NCI-H526 treated with DMSO at 0.1 percent for 48 hours (cell line): ENCODE measurements at regions not wholly inside any gene's neighbourhood (a gene's known extent, or its start where the extent isn't known, plus 50 kb on each side); places are given as distances from the start of the nearest gene placed in this dataset.
"Not testable (repeated sequence)": the region's sequence is repeated elsewhere in the genome, so short reads cannot be mapped to it uniquely, and the experiment has no call there.

Experiments
- DNase-seq: peaks from one replicate; lab custom pipeline; 2025; lab: John Stamatoyannopoulos, UW

DNA sequence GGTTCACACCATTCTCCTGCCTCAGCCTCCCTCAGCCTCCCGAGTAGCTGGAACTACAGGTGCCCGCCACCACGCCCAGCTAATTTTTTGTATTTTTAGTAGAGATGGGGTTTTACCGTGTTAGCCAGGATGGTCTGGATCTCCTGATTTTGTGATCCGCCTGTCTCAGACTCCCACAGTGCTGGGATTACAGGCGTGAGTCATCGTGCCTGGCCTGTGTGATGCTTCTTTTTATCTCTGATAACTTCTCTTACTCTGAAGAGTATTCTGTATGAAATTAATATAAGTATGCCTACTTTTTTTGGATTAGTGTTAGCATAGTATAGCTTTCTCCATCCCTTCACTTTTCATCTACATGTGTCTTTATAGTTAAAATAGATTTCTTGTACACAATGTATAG is 180.8 kb upstream of the GALNT15 start:
- not testable (repeated sequence) for DNase-seq

GRCh38 chr3:15996496-15996895 is 178.0 kb upstream of the GALNT15 start:
- not testable (repeated sequence) for DNase-seq

DNA sequence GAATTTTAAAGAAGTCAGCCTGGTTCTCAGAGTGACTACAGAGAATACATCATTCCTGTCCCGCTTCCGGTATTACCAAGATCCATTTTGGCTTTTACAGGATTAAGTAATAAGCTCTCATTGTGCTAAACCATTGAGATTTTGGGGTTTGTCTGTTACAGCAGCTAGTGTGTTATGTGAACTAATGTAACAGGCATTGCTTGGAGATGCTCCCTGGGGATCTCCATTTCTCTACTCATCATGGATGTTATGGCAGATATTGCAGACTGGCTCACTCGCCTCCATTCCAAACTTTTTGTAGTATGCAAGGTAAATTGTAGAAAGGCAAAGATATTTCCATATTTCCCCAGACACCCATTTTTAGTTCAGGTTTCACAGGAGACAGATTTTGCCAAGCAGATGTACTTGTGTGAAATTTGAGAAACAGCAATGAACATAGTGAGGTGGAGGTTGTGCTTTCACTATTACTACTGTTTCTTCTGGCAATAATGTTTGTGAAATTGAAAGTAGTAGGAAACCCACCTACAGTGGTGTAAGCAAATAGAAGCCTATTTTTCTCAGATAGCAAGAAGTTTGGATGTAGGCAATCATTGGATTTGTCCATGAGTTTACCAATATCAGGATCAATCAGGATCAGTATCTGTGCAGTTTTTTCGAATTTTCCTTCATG is 177.1 kb upstream of the GALNT15 start:
- DNase-seq, result no peak

GRCh38 chr3:15998911-15999310 is 175.6 kb upstream of the GALNT15 start:
- DNase-seq, result no peak

DNA sequence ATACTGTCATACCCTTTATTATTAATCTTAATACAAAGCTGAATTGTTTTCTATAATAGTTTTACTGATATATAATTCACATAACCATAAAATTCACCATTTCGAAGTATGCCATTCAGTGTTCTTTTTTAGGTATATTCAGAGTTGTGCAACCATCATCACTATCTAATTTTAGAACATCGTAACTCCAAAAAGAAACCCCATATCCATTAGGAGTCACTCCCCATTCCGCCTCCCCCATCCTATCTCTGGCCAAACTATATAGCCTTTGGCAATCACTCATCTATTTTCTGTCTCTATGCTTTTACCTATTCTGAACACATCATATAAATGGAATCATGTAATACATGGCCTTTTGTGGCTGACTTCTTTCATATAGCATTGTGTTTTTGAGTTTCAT is 169.7 kb upstream of the GALNT15 start:
- no peak for DNase-seq

- no peak for DNase-seq
These were observed 163.1 kb upstream of the GALNT15 start for GRCh38 chr3:16011376-16011775.

- no peak for DNase-seq
These were observed 162.4 kb upstream of the GALNT15 start for GRCh38 chr3:16012086-16012485.

DNA sequence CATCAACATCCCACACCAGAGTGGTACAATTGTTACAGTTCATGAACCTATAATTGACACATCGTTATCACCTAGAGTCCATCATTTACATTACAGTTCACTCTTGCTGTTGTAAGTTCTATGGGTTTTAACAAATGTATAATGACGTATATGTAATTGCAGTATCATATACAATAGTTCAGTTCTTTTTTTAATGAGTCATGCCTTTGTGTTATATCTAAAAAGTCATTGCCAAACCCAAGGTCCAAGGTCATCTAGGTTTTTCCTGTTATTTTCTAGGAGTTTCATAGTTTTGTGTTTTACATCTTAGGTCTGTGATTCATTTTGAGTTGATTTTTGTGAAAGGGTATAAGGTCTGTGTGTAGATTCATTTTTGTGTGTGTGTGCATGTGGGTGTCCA is 160.9 kb upstream of the GALNT15 start:
- no peak for DNase-seq

GRCh38 chr3:16021801-16022200 is 152.7 kb upstream of the GALNT15 start:
- DNase-seq, result not testable (repeated sequence)

GRCh38 chr3:16023881-16024280 is 150.6 kb upstream of the GALNT15 start:
- DNase-seq, result not testable (repeated sequence)

DNA sequence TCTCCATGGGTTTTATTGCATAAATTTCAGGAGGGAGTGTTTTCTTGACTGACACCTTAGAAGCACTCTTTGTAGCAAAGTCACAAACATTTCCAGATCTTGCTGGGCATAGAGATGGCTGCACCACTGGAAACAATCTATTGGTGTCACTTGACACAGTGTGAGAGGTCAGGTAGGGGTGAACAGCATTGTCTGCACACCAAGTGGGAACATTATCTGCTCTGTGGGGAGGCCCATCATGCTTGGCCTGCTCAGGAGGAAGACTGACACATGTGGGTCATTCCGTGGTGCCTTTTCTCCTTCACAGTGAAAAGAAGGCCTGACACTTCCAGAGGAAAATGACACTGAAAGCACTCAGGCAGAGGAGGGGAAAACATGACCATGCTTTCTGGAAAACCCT is 149.9 kb upstream of the GALNT15 start:
- DNase-seq, result no peak

- DNase-seq, result no peak
These were observed 147.7 kb upstream of the GALNT15 start for GRCh38 chr3:16026753-16027152.

- DNase-seq, result no peak
These were observed 145.9 kb upstream of the GALNT15 start for GRCh38 chr3:16028604-16029003.

DNA sequence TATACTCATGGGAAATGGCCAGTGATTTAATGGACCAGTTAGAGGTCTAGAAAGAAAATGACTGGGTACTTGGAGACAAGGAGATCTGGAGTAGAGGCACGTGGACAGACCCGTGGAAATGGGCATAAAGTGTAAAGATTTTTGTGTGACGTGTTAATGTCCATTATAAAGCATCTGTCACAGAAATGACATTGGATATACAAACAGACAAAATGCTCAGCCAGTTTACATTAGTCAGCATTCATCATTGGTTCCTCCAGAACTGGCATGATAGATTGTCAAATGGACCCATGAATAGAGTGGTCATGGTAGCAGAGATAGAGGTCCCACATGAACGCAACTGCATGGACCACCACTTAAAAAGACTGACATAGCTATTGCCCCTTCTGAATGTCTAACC is 144.1 kb upstream of the GALNT15 start:
- no peak for DNase-seq

- DNase-seq, result no peak
These were observed 143.0 kb upstream of the GALNT15 start for GRCh38 chr3:16031434-16031833.

DNA sequence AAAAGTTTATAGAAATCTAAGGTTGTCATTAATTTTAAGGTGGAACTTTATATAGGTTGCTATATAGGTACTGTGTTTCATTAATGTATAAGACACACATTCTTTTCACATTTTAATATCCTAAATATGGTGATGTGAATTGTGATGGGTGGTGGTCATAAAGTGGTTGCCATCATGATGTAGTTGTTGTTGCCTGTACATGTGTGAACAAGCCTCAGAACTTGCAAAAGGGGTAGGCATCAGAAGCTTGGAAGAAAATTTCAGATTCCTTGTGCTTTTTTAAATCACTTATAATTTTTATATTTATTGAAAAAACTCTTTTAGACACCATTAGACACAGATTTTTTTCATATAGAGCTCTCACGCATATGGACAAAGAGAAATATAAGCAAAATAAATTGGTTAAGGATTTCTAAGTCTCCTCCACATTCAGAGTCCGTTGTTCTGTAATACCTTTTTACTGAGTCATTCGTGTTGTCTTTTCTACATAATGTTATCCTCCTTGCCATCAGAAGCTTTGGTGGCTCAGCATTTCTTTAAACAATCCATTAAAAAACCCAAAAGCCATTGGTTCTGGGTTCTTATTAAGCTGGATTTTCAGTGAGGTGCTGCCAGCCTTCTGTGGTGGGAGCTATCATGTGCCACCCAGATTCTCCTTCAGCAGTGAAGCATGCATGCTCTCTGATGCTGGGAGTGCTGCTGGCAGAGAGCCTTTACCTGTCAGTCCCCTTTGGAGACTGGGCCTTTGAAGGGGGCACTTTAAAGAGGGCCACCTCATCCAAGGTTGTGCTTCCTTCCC is 140.4 kb upstream of the GALNT15 start:
- no peak for DNase-seq

GRCh38 chr3:16040991-16041390 is 133.5 kb upstream of the GALNT15 start:
- no peak for DNase-seq

GRCh38 chr3:16048435-16049318 is 125.8 kb upstream of the GALNT15 start:
- peak; percentile 37 for DNase-seq

DNA sequence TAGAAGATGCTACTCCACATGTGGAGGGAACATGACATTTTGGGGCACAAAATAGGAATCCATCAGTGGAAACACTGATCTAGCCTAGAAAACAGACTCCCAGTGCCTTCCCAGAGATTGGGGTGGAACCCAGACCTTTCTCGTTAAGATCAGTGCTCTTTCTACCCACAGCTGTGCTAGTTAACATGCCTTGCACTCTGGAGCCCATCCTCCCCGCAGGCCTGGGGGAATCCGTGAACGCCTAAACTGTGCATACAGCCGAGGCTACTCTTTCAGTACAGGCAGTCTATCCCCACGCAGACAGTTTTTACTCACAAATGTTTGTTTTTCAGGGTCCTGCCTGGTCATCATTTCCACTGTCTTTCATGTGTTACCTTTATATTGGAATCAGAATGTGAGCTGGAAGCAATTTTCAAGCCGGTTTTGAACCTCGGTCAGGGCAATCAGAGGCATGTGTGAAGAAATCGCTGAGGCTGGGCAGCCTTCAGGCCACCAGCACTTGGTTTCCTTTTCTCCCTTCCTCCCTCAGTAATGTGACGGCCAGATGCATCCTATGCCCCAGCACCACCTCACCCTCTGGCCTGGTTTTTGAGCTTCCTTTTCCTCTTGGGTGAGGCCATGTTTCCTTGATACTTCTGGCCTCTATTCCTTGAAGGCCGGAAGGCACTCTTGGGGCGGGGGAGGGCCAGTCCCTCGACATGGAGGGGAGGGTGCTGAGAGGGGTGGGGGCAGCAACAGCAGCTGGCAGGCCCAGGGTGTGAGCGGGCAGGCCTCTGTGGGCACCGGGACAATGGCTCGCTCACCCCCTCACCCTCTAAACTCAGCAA is 123.6 kb upstream of the GALNT15 start:
- DNase-seq, result no peak

DNA sequence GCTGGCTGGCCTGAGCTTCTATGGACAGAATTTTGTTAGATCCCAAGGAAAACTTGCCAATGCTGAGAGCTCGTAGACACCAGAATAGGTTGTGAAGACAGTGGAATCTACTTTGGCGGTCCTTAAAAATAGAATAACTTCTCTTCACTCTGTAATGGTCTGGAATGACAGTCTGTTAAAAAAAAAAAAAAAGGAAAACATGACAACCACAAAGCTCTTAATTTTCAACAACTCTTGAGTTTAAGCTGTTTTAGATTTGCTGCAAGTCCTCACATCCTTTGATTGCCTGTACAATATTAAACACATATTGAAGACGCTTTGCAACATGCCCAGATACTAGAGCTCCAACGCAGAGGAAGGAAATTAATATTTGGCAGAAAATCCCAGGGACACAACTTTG is 122.8 kb upstream of the GALNT15 start:
- DNase-seq, result no peak

DNA sequence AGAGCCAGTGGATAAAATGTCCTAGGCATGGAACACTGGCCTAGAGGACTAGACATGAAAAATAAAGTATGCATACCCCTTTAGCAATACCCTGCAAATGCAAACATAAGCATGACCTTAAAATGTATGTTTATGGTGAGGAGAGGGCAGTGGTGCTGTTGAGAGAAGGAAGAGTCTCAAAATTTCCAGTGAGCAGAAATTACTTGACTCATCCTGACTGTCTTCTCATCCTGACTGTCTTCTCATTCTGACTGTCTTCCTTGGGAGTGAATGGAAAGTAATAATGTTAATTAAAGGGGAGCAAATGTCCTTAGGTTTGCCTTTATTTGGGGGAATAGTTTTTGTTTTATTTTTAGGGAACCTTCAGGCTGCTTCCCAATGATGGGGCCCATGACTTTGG is 121.5 kb upstream of the GALNT15 start:
- DNase-seq, result no peak

- DNase-seq, result no peak
These were observed 120.7 kb upstream of the GALNT15 start for GRCh38 chr3:16053794-16054193.
